IPS-NIHi11 (cell line): ENCODE measurements at regions not wholly inside any gene's neighbourhood (a gene's known extent, or its start where the extent isn't known, plus 50 kb on each side); places are given as distances from the start of the nearest gene placed in this dataset.

Source experiments
- DNase-seq: peaks from one replicate; pipeline ENCODE4 v3.0.0; 2012; ENCODE audit warnings: mixed read lengths, low spot score

- no peak for DNase-seq
Observed at GRCh38 chr7:114112806-114113205, 194.0 kb upstream of the PPP1R3A start.

- DNase-seq, result no peak
Observed at GRCh38 chr7:114110666-114111065, 191.9 kb upstream of the PPP1R3A start.

- DNase-seq, result no peak
Observed at GRCh38 chr7:114109721-114110120, 190.9 kb upstream of the PPP1R3A start.

- no peak for DNase-seq
Observed at GRCh38 chr7:114109304-114109703, 190.5 kb upstream of the PPP1R3A start.

GRCh38 chr7:114108510-114108909 lies 189.7 kb upstream of the PPP1R3A start:
- no peak for DNase-seq

GRCh38 chr7:114107522-114107921 lies 188.7 kb upstream of the PPP1R3A start:
- no peak for DNase-seq

GRCh38 chr7:114104035-114104434 lies 185.2 kb upstream of the PPP1R3A start:
- no peak for DNase-seq

- no peak for DNase-seq
Observed at GRCh38 chr7:114102996-114103395, 184.2 kb upstream of the PPP1R3A start.

GRCh38 chr7:114102131-114102530 lies 183.3 kb upstream of the PPP1R3A start:
- DNase-seq, result no peak

- no peak for DNase-seq
Observed at GRCh38 chr7:114100810-114101209, 182.0 kb upstream of the PPP1R3A start.

GRCh38 chr7:114099337-114099736 lies 180.5 kb upstream of the PPP1R3A start:
- DNase-seq, result no peak

GRCh38 chr7:114095885-114096284 lies 177.1 kb upstream of the PPP1R3A start:
- DNase-seq, result no peak

GRCh38 chr7:114088470-114088940 lies 169.7 kb upstream of the PPP1R3A start:
- no peak for DNase-seq

GRCh38 chr7:114087653-114088469 lies 169.1 kb upstream of the PPP1R3A start:
- peak; percentile 26 for DNase-seq

- DNase-seq, result peak; percentile 11
Observed at GRCh38 chr7:114086914-114087652, 168.3 kb upstream of the PPP1R3A start.

- DNase-seq, result peak; percentile 25
Observed at GRCh38 chr7:114086537-114086913, 167.7 kb upstream of the PPP1R3A start.

- DNase-seq, result peak; percentile 77
Observed at GRCh38 chr7:114085592-114086501, 167.0 kb upstream of the PPP1R3A start.

GRCh38 chr7:114085313-114085591 lies 166.4 kb upstream of the PPP1R3A start:
- peak; percentile 31 for DNase-seq

GRCh38 chr7:114084472-114085312 lies 165.9 kb upstream of the PPP1R3A start:
- peak; percentile 46 for DNase-seq

GRCh38 chr7:114084002-114084471 lies 165.2 kb upstream of the PPP1R3A start:
- no peak for DNase-seq
